ENCODE measurements at regions not wholly inside any gene's neighbourhood (a gene's known extent, or its start where the extent isn't known, plus 50 kb on each side); places are given as distances from the start of the nearest gene placed in this dataset.

DNA sequence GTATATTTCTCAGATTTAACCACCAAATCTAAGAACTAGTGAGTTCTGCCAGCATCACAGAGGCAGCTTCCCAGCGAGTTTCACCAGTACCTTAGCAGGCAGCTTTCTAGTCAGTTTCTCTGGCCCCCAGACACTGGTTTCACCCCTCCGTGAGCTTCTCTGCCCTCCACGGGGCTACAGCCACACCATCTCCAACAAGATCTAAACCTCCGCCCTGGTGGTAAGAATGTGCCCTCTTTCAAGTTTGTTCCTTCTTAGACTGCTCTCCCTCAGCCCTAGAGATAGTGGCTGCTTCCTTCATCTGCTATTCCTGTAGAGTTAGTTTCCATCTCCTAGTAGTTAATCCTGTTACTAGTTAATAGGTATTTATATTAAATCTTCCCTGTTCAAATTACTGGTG lies 60.5 kb upstream of the TAB3 start:
- FAIRE-seq: no peak

GRCh38 chrX:30948626-30949025 lies 59.6 kb upstream of the TAB3 start:
- FAIRE-seq: no peak

DNA sequence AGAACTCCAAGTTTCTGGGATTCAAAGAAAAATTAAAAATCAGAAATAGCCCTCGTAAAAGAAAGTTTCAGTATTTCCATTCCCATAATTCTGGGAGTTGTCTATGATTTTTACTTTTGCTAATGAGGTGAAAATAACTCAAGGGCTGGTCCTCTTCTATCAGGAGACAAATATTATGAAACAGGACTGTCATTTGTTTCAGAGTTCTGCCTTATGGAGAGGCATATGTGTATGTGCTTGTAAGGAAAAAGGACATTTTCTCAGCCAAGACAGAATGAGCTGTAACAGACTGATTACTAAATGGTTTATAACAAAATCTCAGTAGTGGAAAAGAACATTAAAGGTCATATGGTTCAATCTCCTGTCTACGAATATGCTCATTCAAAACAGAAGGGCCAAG lies 59.0 kb upstream of the TAB3 start:
- FAIRE-seq: no peak

- no peak for FAIRE-seq
Observed at GRCh38 chrX:30943984-30944383, 54.9 kb upstream of the TAB3 start.

DNA sequence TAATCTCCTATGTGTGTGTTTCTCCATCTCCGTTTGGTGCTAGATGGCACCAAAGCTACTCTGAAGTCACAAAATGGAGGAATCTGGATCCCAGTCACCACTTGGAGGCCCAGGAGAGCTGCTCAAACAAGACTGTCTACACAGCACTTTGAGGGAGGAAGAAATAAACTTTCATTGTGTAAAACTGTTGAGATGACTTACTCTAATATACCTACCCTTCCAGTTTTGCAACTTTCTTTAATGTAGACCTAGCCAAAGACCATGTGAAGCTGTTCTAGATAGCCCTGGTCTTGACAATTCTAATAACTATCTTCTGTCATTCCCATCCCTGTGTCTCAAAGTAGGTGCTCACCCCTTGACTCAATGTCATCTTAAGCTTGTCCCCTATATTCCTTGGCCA lies 52.8 kb upstream of the TAB3 start:
- FAIRE-seq: no peak

GRCh38 chrX:30939928-30940327 lies 50.9 kb upstream of the TAB3 start:
- no peak for FAIRE-seq
